IMR-90 (cell line): ENCODE measurements at regions not wholly inside any gene's neighbourhood (a gene's known extent, or its start where the extent isn't known, plus 50 kb on each side); places are given as distances from the start of the nearest gene placed in this dataset.

Experiments used
- ATAC-seq: fragments of 200-7000 bp; cut with Tn5 transposase; 2 replicates; pipeline ENCODE4 v1.9.1; 2020; ENCODE audit warnings: low read depth, mild to moderate bottlenecking, moderate library complexity
- BruUV-seq: library from RNA; stranded (reverse); fragments of 400-500 nt; replicated peaks from 2 replicates; lab custom pipeline; 2021; lab: Mats Ljungman, UMichigan
- CTCF ChIA-PET: fragments of 300-600 bp; formaldehyde crosslinking; extraction: SDS; loops from one replicate; lab custom pipeline; 2021; ENCODE audit warnings: antibody characterized with exemption; lab: Yijun Ruan, JAX
- POLR2A ChIA-PET: fragments of 300-600 bp; sonication (Branson Sonifier 250); formaldehyde crosslinking; loops from one replicate; lab custom pipeline; 2022; ENCODE audit warnings: antibody characterized with exemption; ENCODE audit not compliant: unreplicated experiment; lab: Charles Lee
- DNase-seq: peaks from one replicate; pipeline ENCODE4 v3.0.0; 2013
- H2AFZ ChIP-seq: replicated peaks from 2 replicates; pipeline ENCODE3; 2013; ENCODE audit warnings: low read length, mild to moderate bottlenecking; ENCODE audit not compliant: poor library complexity
- H2AK5ac ChIP-seq: 2 replicates; pipeline ENCODE4 v1.6.1; 2013; ENCODE audit warnings: low read depth, low read length, inconsistent platforms
- H2AK9ac ChIP-seq: replicated peaks from 2 replicates; pipeline ENCODE3; 2013; ENCODE audit warnings: mild to moderate bottlenecking, low read depth, low read length, moderate library complexity; ENCODE audit not compliant: poor library complexity
- H2BK120ac ChIP-seq: 2 replicates; pipeline ENCODE4 v1.6.1; 2013; ENCODE audit warnings: low read depth, low read length, inconsistent platforms
- H2BK15ac ChIP-seq: 3 replicates; pipeline ENCODE4 v1.6.1; 2013; ENCODE audit warnings: low read depth, low read length, inconsistent platforms
- H2BK20ac ChIP-seq: 2 replicates; pipeline ENCODE4 v1.6.1; 2013; ENCODE audit warnings: low read depth, mild to moderate bottlenecking, inconsistent platforms, low read length, moderate library complexity
- H2BK5ac ChIP-seq: 2 replicates; pipeline ENCODE4 v1.6.1; 2013; ENCODE audit warnings: mild to moderate bottlenecking, low read depth, low read length, inconsistent platforms; ENCODE audit not compliant: poor library complexity, severe bottlenecking
- H3K14ac ChIP-seq: replicated peaks from 2 replicates; pipeline ENCODE4 v1.6.1; 2013; ENCODE audit warnings: low read depth, low read length, inconsistent platforms
- H3K18ac ChIP-seq: 2 replicates; pipeline ENCODE4 v1.6.1; 2013; ENCODE audit warnings: low read depth, low read length, control low read depth
- H3K23ac ChIP-seq: 2 replicates; pipeline ENCODE4 v1.6.1; 2013; ENCODE audit warnings: low read depth, low read length, inconsistent platforms
- H3K27ac ChIP-seq: 2 replicates; pipeline ENCODE4 v1.5.1; 2013; ENCODE audit warnings: mild to moderate bottlenecking, control low read depth, low read length; ENCODE audit not compliant: insufficient read depth
- H3K27me3 ChIP-seq: 2 replicates; pipeline ENCODE4 v1.6.1; 2013; ENCODE audit warnings: low read length; ENCODE audit not compliant: control insufficient read depth, insufficient read depth
- H3K36me3 ChIP-seq: 2 replicates; pipeline ENCODE4 v1.6.1; 2013; ENCODE audit warnings: low read length, mixed read lengths; ENCODE audit not compliant: control insufficient read depth, insufficient read depth
- H3K4ac ChIP-seq: 2 replicates; pipeline ENCODE4 v1.6.1; 2013; ENCODE audit warnings: low read depth, low read length, inconsistent platforms
- H3K4me1 ChIP-seq: 2 replicates; pipeline ENCODE4 v1.6.1; 2013; ENCODE audit warnings: low read length, mixed read lengths; ENCODE audit not compliant: control insufficient read depth, insufficient read depth
- H3K4me2 ChIP-seq: 2 replicates; pipeline ENCODE4 v1.6.1; 2013; ENCODE audit warnings: low read depth, mild to moderate bottlenecking, control low read depth, low read length, moderate library complexity
- H3K4me3 ChIP-seq: 2 replicates; pipeline ENCODE4 v1.5.1; 2013; ENCODE audit warnings: low read depth, mild to moderate bottlenecking, control low read depth, low read length, moderate library complexity; ENCODE audit not compliant: insufficient read depth
- H3K56ac ChIP-seq: 2 replicates; pipeline ENCODE4 v1.6.1; 2013; ENCODE audit warnings: low read length, inconsistent platforms; ENCODE audit not compliant: insufficient read depth; ENCODE audit errors: extremely low read depth
- H3K79me1 ChIP-seq, 2 experiments: 2 replicates each; pipeline ENCODE4 v1.6.1; 2013; ENCODE audit warnings: low read length in 2 of 2, inconsistent platforms in 1 of 2, low read depth in 1 of 2
- H3K9ac ChIP-seq: 2 replicates; pipeline ENCODE4 v1.6.1; 2013; ENCODE audit warnings: low read depth, low read length, control low read depth
- H3K9me1 ChIP-seq: 2 replicates; pipeline ENCODE4 v1.6.1; 2013; ENCODE audit warnings: low read length, inconsistent platforms; ENCODE audit not compliant: insufficient read depth
- H3K9me3 ChIP-seq: 2 replicates; pipeline ENCODE4 v1.6.1; 2013; ENCODE audit warnings: low read length; ENCODE audit not compliant: control insufficient read depth, insufficient read depth
- H4K20me1 ChIP-seq: 2 replicates; pipeline ENCODE4 v1.6.1; 2013; ENCODE audit warnings: low read length, inconsistent platforms; ENCODE audit not compliant: insufficient read depth
- H4K5ac ChIP-seq: 2 replicates; pipeline ENCODE4 v1.6.1; 2013; ENCODE audit warnings: mild to moderate bottlenecking, low read depth, low read length, control low read depth
- H4K8ac ChIP-seq, 2 experiments: 2 replicates each; pipeline ENCODE4 v1.6.1; 2013; ENCODE audit warnings: low read depth in 2 of 2, low read length in 2 of 2, control low read depth in 1 of 2, inconsistent platforms in 1 of 2
- H4K91ac ChIP-seq: 2 replicates; pipeline ENCODE4 v1.6.1; 2013; ENCODE audit warnings: low read depth, low read length, inconsistent platforms; ENCODE audit not compliant: insufficient read depth
- BHLHE40 ChIP-seq: fragments of 150-350 bp; IDR thresholded peaks from 2 replicates; pipeline ENCODE4 v1.6.1; 2016; ENCODE audit warnings: mild to moderate bottlenecking, low read depth, low read length
- CEBPB ChIP-seq: IDR thresholded peaks from 2 replicates; pipeline ENCODE4 v1.6.1; 2012; ENCODE audit warnings: low read depth, low read length, improper control_type of control experiment
- CHD1 ChIP-seq: IDR thresholded peaks from 2 replicates; pipeline ENCODE4 v1.6.1; 2012; ENCODE audit warnings: low read depth, low read length, improper control_type of control experiment
- ELK1 ChIP-seq: fragments of 150-350 bp; IDR thresholded peaks from 2 replicates; pipeline ENCODE4 v1.6.1; 2016; ENCODE audit warnings: low read depth, mild to moderate bottlenecking, low read length, moderate library complexity, borderline replicate concordance
- FOS ChIP-seq: fragments of 150-350 bp; IDR thresholded peaks from 2 replicates; pipeline ENCODE4 v1.6.1; 2016; ENCODE audit warnings: low read depth, low read length
- RAD21 ChIP-seq: IDR thresholded peaks from 2 replicates; pipeline ENCODE4 v1.6.1; 2012; ENCODE audit warnings: low read length, improper control_type of control experiment
- SMC3 ChIP-seq: fragments of 150-350 bp; IDR thresholded peaks from 2 replicates; pipeline ENCODE4 v1.6.1; 2016; ENCODE audit warnings: low read depth, mild to moderate bottlenecking, antibody characterized with exemption, low read length, moderate library complexity
- WGBS, 2 experiments: methylation state at CpG; one replicate each; pipeline versions ENCODE4 v1.1.5 to v1.1.7; 2013; ENCODE audit warnings: missing lambda C conversion rate in 2 of 2; ENCODE audit not compliant: insufficient read length in 1 of 2; ENCODE audit errors: extremely low coverage in 2 of 2; 5-methylcytosine and 5-hydroxymethylcytosine counted together
- dilution Hi-C: fragments of 300-500 bp; cut with HindIII; formaldehyde crosslinking; loops from one replicate; pipeline ENCODE4 v1.14.3; 2018; ENCODE audit warnings: low sequenced_read_pairs; ENCODE audit not compliant: unreplicated experiment
- in situ Hi-C: fragments of 300-500 bp; cut with MboI; formaldehyde crosslinking; loops from 3 replicates; pipeline ENCODE4 v1.14.3; 2019; ENCODE audit warnings: low sequenced_read_pairs, inconsistent platforms, mixed read lengths
- intact Hi-C: fragments of 100-400 bp; cut with micrococcal nuclease; formaldehyde crosslinking; loops from 2 replicates; pipeline ENCODE4 v1.10.0; 2022

- no peaks in the 10 kb centered on the region for H4K20me1 ChIP-seq
- peak; percentile 29; the same call in 1 of the 2 replicates for ATAC-seq
- H2BK20ac ChIP-seq, result no peak overlapping the region
- dilution Hi-C loops, result no loop called here
- H3K9ac ChIP-seq, result no peak overlapping the region
- no peak overlapping the region for H3K14ac ChIP-seq
- peaks cover 4% of the 10 kb centered on the region; the same call in 1 of the 2 replicates for H3K9me3 ChIP-seq
- H3K4me2 ChIP-seq, result no peak overlapping the region; the same call in 1 of the 2 replicates
- H3K4me1 ChIP-seq, result no peaks in the 10 kb centered on the region; the same call in 1 of the 2 replicates
- H2AK5ac ChIP-seq, result no peak overlapping the region
- H4K91ac ChIP-seq, result no peak overlapping the region
- H2AFZ ChIP-seq, result no peak overlapping the region
- DNase-seq, result peak; percentile 79
- H3K18ac ChIP-seq, result no peak overlapping the region
- H4K5ac ChIP-seq, result no peak overlapping the region
- no peaks in the 10 kb centered on the region for H3K27me3 ChIP-seq
- intact Hi-C loops, result no loop called here
- no peaks in the 10 kb centered on the region for H3K9me1 ChIP-seq
- H3K36me3 ChIP-seq, result no peaks in the 10 kb centered on the region
- no peak overlapping the region for H2BK5ac ChIP-seq
- no peak overlapping the region for H2BK120ac ChIP-seq
- no peak overlapping the region for H3K23ac ChIP-seq
- TF ChIP-seq FOS (0 out of 2 replicates have a peak, but pooled peaks have one; percentile 10), CEBPB (no peak), RAD21 (no peak), ELK1 (no peak), SMC3 (no peak), CHD1 (no peak), BHLHE40 (no peak)
- no peak overlapping the region for H3K56ac ChIP-seq
- H4K8ac ChIP-seq, result no peak overlapping the region
- no peaks in the 10 kb centered on the region for H3K79me1 ChIP-seq
- H3K4ac ChIP-seq, result no peak overlapping the region
- H2BK15ac ChIP-seq, result no peak overlapping the region
- no peak overlapping the region for H2AK9ac ChIP-seq
- no TSS peak for BruUV-seq
- POLR2A ChIA-PET, result no interaction called here
- no CpG with 5 or more reads among the region's 3 CpGs for WGBS, 2 experiments
- in situ Hi-C loops, result no loop called here
- CTCF ChIA-PET, result no interaction called here
- H3K27ac ChIP-seq, result no peak overlapping the region
- H3K4me3 ChIP-seq, result no peak overlapping the region
Measured at GRCh38 chr14:49512147-49512551, 74.0 kb downstream of the RPS29 start.
